Right lobe of liver (tissue), 4 donors: ENCODE measurements at regions not wholly inside any gene's neighbourhood (a gene's known extent, or its start where the extent isn't known, plus 50 kb on each side); places are given as distances from the start of the nearest gene placed in this dataset.

Source experiments
- CTCF ChIP-seq, 4 donors: fragments of 200-600 bp in 3 of 4; fragments of 450-650 bp in 1 of 4; IDR thresholded peaks; one replicate each; pipeline versions ENCODE4 v1.5.1 to v1.8.0; 2016 to 2022; ENCODE audit warnings: antibody characterized with exemption in 4 of 4, mild to moderate bottlenecking in 2 of 4
- POLR2A ChIP-seq: fragments of 450-650 bp; IDR thresholded peaks from one replicate; pipeline ENCODE4 v1.6.1; 2017; ENCODE audit warnings: antibody characterized with exemption, mild to moderate bottlenecking
- donor health status: DM: no; HTN: no; CAD: no.
- donor health status: DM: no; HTN: no; CAD: no.
- donor health status: DM: no; HTN: yes; CAD: no.

GRCh38 chr18:8546677-8547076 lies 62.6 kb upstream of the RAB12 start:
- no peak for TF ChIP-seq CTCF (IDR thresholded peaks at IDR 0.05)
- TF ChIP-seq POLR2A = no peak
